ENCODE measurements at regions not wholly inside any gene's neighbourhood (a gene's known extent, or its start where the extent isn't known, plus 50 kb on each side); places are given as distances from the start of the nearest gene placed in this dataset.

GRCh38 chr1:221801773-221802516 is 60.1 kb upstream of the DUSP10 start:
- DNase-seq: no peak

GRCh38 chr1:221801251-221801661 is 59.4 kb upstream of the DUSP10 start:
- no peak for DNase-seq

- DNase-seq: no peak
Observed at GRCh38 chr1:221800831-221801230, 58.9 kb upstream of the DUSP10 start.

GRCh38 chr1:221797506-221797905 is 55.6 kb upstream of the DUSP10 start:
- no peak for DNase-seq

- no peak for DNase-seq
Observed at GRCh38 chr1:221796700-221797099, 54.8 kb upstream of the DUSP10 start.

- DNase-seq: no peak
Observed at GRCh38 chr1:221795380-221795779, 53.5 kb upstream of the DUSP10 start.

GRCh38 chr1:221794935-221795334 is 53.0 kb upstream of the DUSP10 start:
- DNase-seq: no peak

GRCh38 chr1:221794079-221794670 is 52.3 kb upstream of the DUSP10 start:
- no peak for DNase-seq

GRCh38 chr1:221793439-221794078 is 51.7 kb upstream of the DUSP10 start:
- DNase-seq: no peak

- DNase-seq: no peak
Observed at GRCh38 chr1:221791846-221792245, 50.0 kb upstream of the DUSP10 start.

Data from activated CD8-positive, alpha-beta memory T cell treated with anti-CD3 and anti-CD28 coated beads, Interleukin-2, amount 50 U/mL, for 4 hours (primary cell).